GM18502 (cell line): ENCODE measurements at regions not wholly inside any gene's neighbourhood (a gene's known extent, or its start where the extent isn't known, plus 50 kb on each side); places are given as distances from the start of the nearest gene placed in this dataset.

Experiments used
- ATAC-seq: cut with Tn5 transposase; IDR thresholded peaks from one replicate; pipeline ENCODE4 v1.9.1; 2021; ENCODE audit warnings: mild to moderate bottlenecking; ENCODE audit not compliant: unreplicated experiment, poor library complexity

DNA sequence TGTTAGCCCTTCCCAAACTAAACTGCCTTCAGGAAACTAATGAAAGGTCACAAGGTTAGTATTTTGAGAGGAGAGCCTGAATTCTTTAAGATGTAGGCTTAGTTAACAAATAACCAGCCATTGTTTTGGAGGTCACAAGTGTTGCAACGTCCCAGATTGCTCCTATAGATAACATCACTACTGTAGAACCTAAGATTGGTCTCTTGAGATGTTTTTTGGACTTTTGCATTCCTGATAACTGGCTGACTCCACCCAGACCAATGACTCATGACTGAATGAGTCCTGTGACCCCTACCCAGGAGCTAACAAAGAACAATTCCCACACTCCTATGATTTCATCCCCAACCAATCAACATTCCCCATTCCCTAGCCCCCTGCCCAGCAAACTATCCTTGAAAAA lies 178.8 kb downstream of the SCP2D1 start:
- no peak for ATAC-seq

DNA sequence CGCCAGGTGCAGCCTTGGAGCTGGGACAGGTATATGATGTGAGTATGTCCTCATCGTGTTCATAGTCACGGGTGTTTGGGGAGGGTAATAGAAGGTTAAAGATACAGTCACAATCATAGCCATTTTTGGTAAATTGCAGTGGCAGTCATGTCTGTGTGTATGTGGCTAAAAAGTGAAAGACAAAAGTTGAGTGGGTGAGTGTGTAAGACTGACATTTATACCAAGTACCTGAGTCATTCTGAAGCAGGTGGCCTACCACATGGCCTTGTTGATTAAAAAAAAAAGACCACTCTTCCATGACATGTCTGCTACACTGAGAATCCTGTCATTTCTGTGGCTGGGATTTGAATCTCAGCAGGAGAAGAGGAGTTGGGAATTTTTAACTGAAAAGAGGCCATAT lies 181.9 kb downstream of the SCP2D1 start:
- no peak for ATAC-seq

DNA sequence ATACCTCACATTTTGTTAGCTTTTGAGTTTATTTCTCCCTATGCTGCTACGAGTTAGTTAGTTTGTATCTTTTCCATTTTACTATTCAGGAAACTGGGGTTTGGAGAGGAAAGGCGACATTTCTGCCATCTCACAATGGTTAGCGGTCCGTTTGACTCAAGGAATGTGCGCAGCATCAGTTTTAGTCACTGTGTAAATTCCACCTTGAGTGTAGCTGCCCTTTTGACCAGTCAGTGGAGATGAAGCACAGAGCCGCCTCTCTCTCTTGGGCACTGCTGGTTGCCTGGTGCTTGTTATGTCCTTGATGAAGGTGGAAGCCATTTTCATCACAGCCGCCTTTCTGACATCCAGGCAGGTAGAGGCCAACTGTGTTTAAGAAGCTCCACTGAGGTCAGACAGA lies 185.5 kb downstream of the SCP2D1 start:
- ATAC-seq: no peak

DNA sequence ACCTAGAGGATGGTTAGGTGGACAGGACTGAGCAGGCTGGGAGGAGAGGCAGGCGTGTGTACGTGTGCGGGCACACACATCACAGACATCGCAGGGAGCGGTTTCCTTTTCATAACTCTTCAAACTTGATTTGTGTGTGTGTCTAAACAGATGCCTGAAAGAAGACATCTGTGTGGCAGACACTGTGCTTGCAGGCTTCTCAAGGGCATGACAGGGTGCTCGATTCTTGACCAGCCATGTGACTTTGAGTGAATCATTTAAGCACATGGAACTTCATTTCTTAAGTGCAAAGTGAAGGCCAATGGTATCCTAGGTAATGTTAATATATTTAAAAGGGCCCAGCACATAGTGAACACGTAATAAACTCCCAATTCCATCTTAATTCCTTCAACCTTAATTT lies 186.5 kb downstream of the SCP2D1 start:
- no peak for ATAC-seq

DNA sequence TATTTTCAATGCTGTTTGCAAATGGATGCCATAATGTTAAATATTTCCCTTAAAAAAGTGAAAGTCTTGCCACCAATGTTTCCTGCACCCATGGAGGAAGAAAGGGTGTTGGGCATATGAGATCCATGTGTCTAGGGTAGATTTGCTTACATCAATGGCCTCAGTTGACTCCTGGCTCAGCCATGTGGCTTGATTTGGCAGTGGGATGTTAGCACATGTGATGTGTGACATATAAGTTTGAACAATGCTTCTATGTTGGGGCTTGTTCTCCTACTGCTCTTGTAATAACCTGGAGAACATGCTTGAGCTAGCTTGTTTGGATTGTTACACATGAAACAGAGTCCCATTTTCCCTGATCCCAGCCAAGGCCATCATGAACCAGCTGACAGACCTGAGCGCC lies 187.6 kb downstream of the SCP2D1 start:
- ATAC-seq: no peak

DNA sequence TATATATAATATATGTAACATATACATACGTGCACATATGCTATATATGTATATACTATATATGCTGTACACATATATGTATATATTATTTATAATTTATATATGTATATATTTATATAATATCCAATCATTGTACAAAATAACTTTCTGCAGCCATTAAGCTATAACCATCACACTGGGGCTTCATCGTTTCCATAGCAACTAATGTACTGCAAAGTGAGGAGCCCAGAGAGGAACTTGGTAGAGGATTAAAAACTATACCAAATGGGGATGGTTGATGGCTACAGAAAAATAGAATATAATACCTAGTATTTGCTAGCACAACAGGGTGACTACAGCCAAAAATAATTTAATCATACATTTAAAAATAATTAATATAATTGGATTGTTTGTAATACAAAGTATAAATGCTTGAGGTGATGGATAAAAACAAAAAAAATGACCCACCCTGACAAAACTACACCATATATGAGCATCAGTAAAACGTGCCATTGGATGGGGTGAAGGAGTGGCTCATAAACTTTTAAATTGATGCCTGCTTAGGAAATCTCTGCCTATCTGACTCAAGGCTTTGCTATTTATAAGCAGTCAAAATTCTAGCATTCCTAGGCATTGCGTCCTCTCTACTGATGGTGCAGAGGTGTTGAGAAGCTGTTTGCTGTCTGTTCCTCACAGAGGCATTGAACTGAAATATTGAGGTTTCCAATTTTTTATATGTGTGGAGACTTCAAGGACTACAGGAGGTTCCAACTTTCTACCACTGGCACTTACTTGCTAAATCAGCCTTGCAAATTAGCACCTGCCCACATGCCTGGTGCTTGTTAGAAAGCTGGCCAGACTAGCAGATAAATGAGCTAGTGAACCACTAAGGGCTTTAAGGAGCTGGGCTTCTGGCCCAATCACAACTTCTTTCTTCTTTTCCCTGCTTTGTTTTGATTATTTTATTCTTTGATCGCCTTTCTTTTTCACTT lies 190.1 kb downstream of the SCP2D1 start:
- no peak for ATAC-seq

DNA sequence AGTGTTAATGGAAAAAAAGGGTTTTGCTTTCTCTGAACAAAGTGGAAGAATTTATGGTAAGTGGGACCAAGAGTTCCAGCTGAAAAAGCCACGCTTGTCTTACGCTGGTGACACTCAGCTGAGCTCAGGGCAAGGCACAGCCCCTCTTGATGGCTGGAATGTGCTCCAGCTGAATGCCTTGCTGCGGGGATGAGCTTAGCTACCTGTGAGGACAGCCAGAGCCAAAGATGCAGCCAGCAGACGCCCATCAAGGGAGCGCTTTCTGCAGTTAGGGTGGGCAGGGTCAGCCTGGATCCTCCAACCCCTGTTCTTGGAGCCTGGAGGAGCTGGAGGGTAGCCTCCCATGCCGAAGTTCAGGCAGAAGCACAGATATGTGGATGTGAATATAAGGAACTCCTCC lies 191.4 kb downstream of the SCP2D1 start:
- no peak for ATAC-seq

DNA sequence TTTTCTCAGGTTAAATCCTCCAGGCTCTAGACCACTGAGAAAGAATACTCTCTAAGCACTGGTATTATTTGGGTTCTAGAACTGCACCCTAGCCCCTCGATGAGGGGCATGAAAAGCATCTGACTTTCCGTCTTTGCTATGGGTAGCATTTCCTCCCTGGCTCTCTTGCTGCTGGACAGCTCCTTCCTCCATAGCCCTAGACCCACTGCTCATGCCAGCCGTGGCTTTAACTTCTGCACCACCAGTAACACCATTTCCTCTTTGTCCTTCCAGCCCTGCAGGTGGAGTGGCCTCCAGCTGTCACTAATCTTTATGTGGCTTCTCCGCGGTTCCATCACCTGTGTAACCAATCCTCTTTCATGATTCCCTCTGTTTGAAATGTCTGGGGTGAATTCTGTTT lies 194.9 kb downstream of the SCP2D1 start:
- no peak for ATAC-seq

DNA sequence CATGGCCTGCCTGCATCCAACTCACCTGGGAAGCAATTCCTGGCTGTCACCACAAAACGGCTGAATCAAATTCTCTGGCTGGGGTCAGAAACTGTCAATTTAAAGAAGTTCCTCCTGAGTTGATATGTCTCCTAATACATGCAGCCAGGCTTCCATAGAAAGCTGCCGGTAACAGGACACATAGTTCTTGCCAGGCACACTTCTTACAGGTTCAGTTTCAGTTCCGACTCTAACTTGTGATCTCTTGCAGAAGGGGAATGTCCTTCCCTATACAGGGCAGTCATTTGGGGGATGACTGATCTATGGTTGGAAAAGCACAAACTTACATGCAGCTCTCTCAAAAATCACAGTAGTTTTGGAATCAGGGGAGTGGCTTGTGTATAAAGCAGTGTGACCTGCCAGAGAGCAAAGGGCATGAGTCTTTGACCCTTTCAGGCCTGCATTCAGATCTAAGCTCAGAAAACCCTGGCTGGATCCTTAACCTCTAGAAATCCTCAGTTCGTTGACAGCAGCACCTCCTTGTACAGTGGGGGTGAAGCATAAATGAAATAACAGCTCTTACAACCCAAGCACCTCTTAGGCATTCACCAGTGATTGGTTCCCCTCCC lies 195.6 kb downstream of the SCP2D1 start:
- no peak for ATAC-seq

DNA sequence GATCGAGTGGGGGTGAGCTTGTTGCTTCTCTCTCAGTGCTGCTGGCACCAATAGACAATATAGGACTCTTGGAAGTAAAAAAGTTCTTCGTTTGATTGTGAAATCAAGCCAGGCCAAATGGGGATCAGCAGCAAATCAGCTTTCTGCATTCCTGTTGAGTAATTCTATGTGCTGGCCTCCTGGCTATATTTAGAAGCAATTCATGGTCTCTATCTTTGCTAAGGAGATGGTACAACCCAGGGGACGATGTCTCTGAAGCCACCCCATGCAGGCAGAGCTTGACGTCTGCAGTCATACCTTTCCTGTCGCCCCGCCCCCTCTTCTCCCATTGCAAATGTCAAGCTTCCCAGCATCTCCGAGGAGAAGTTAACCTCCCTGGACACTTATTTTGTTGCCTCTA lies 199.1 kb downstream of the SCP2D1 start:
- no peak for ATAC-seq

DNA sequence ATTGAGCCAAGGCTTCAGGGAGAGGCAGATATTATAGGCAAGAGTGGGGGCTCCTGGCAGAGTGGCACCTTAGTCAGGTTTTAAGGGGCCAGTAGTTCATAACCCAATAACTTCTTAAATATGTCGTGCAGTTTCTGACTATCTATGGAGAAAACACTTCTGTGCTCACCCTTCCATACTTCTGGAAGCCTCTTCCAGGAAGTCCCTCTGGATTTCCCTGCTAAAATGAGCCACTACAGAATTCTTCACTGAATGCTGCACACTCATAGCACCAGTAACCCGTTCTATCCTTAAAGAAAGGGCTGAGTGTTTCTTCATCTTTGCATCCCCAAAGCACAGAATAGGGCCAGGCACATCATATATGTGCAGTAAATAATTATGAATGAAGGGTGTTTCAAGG lies 198.5 kb upstream of the SLC24A3 start:
- no peak for ATAC-seq

DNA sequence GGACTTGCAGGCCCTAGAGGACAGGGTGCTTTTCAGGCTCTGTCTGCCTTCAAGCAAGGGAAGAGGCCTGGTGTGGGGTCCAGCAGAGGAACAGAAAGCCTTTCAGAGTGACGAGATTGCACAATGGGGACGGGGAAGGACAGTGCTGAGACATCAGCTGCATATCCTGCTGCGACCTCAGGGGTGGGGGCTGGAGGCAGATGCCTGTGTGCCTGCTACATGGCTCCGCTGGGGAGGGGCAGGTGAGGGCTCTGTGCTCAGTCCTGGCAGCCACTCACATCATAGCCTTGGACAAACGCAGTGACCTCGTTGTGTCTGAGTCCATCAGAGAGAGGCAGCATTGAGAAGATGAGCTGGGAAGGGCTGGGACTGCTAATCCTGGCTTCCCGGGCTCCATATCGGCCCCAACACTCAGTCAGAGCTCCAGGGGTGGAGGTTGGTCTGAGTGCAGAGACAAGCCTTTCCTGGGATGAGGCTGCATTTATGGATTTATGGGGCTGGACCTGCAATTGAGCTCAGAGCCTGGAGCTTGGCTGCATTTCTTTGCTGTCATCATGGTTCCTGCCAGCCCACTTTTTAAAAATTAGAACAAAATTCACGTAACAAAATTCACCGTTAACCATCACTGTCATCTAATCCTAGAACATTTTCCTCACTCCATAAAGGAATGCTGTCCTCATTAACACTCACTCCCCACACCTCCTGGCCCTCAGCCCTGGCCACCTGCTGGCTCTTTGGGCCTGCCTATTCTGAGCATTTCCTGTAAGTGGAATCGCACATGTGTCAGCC lies 196.9 kb upstream of the SLC24A3 start:
- no peak for ATAC-seq

DNA sequence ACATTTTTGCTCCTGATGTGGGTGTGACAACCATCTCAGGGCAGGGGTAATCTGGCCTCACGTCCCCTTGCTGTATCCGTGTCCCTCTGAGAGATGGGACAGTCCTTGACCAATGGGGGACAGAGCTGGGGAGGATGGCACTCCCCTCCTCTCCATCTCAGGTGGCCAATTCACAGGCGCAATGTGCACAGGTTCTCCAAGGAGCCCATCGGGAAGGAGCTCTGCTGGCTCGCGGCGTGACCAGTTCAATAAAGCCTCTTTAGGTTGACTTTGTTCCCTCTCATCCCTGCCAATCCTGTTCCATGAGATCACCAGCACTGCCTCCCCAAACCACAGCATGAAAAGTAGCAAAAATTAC lies 196.3 kb upstream of the SLC24A3 start:
- no peak for ATAC-seq

DNA sequence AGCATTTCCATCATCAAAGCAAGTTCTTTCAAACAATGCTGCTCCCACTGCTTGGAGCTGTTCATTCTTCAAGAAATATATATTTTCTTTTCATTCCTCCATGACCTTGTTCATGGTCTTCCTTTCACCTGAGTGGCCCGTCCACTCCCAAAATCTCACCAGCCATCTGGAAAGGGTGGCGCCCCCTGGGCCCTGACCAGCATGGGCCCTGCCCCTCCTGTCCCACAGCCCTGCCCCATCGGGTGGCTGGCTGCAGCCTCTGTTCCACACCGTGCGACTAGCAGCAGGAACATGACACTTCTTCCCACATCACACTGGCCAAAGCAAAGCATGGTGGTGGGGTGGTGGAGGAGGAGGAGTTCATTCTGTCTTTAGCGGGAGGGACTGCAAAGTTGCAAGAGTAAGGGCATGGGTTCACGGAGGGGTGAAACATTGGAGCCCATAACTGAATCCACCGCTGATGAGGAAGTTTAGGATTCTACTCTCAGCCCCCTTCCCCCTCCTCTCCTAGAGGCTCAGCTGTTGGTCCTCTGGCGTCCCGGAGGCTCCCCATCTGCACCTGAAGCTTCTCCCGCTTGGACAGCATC lies 195.2 kb upstream of the SLC24A3 start:
- no peak for ATAC-seq

DNA sequence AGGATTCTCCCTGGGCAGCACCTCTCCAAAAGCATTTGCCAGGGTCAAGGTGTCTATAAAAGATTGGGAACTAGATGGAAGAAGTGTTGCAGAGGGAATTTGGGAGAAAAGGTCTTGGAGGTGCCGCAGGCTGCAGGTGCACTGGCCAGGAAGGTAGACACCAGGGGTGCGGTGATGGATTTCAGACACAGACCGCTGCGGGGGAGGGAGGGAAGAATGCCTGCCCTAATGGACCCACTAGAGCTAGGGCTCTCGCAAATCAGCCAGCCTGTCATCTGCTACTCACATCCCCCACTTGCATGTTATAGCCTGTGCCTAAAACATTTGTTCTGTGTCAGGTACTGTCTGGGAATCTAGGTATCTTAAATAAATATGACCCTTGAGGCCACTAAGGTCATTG lies 193.6 kb upstream of the SLC24A3 start:
- ATAC-seq: no peak

DNA sequence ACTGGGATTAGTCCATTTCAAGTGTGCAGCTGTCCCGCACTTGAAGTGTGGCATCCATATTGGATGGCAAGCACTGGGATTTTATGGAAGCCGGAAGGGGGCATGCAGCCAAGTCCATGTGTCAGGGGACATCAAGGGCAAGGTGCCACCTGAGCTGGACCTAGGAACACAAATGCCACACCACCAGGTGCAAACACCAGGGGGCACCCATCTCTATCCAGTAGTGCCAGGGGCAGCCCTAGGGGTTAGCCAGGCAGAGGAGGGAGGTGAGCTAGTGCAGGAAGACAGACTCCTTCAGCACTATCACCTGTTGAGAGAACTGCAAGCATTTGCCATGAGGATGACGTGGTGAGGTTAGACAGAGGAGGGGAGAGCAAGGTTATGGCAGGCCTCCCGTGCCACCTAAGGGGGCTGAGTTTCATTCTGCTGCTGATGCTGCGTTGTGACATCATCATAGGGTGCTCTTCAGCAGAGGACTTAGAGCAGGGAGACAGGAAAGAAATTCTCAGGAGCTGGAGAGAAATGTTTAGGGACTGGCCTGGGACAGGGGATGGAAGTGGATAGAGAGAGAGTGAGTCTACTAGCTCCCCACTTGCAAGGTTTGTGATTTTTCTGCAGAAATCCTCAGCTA lies 192.6 kb upstream of the SLC24A3 start:
- ATAC-seq: no peak

DNA sequence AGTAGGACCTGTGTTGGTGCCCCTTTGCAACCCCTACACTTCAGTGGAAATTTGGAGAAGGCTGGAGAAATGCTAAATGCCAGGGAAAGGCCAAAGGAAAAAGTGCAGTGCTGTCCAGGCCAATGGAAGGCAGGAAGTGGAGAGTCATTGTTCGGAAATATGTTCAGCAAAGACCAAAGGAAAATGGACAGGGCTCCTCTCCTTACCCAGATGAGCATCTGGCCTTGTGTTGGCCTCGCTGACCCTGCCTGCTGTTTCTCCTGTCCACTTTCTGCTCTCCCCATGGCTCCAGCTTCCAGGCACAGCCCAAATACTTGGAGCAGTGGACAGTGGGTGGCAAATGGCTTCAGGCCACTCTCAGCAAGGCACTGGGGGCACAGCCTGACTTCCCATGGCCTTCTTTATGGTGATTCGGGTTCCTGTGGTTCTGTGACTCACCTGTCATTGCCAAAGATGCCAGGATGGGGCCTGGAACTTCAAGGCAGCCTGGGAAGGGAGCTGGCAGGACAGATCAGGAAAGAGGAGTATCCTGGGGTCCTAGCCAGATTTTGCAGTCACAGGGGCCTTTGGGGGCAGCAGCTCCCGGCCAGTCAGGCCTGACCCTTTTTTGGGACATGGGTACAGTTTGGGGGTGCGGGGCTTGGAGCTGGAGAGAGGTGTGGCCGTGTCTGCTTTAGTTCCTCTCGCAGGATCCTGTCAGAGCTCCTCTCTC lies 190.9 kb upstream of the SLC24A3 start:
- no peak for ATAC-seq

DNA sequence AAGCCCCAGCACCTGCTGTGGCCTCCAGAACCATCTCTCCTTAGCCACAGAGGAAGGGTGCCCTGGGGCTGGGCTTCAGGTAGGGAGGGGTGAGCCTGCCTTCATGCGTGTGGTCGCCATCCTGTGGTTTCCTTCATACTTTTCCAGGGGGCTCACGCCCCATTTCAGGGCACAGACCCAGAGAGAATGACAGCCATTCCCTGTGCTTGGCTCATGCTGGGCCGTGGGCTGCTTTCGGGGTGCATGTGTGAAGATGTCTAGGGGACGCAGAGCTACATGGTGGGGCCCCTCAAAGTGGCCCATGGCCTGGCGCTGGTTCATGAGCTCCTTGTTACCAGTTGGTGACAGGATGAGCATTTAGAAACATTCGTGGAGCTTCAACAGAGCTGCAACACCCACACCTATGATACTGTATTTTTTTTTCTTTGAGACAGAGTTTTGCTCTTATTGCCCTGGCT lies 190.3 kb upstream of the SLC24A3 start:
- no peak for ATAC-seq

DNA sequence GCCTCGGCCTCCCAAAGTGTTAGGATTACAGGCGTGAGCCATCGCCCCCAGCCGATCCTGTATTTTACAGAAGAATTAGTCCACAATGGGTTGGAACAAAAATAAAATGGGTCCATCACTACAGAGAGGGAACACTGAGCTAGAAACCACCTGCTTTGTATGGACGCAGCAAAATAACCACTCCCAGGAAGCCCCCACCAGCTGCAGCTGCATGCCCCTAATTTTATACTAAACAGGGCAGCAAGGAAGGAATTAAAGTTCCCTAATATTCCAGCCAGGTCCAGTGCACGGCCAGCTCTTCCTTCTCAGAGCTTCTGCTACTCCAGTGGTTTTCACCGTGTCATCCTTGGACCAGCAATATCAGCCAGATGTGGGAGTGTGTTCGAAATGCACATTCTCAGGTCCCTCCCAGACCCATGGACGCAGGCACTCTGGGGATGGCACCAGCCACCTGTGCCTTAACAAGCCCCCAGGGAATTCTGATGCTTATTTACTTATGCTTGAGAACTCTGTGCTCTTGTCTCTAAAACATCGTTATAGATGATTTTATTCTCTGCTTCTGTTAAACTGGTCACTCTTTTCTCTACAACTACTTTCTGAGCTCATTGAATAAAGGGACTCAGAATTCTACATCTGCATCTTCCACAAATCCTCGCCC lies 189.5 kb upstream of the SLC24A3 start:
- ATAC-seq: no peak
